HT1080 (cell line): ENCODE measurements at regions not wholly inside any gene's neighbourhood (a gene's known extent, or its start where the extent isn't known, plus 50 kb on each side); places are given as distances from the start of the nearest gene placed in this dataset.

Experiments used
- DNase-seq: peaks from one replicate; pipeline ENCODE4 v3.0.0-alpha.2; 2015; ENCODE audit warnings: low read depth

DNA sequence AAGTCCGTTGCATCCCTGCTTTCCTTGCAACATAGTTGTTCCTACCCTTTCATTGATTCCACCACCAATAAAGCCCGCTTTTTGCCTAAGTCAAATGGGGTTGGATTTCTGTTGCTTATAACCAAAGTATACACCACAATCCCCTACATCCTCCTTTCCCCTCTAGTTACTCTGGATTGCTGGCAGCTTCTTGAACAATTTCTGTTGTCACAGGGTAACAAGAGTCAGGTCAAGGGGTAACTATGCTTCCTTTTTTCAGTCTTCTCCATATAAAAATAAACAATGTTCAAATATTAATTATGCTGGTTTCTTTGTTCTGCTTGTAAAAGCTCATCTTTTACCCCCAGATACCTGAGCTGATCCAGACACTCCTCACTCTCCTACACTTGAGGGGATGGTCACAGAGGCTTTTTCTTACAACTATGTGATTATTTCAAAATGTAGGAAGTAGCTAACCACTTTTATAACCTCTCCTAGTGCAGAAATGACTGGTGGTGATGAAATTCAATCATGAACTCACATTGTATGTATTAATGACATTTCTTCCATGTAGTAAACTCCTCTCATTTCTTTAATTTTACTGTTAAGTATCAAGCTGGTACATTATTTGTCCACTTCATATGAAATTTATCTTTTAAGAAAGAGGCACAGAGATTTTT, 136.5 kb downstream of the SNX18 start:
- DNase-seq = no peak

- DNase-seq = no peak
Measured at GRCh38 chr5:54651482-54652076, 134.0 kb downstream of the SNX18 start.

DNA sequence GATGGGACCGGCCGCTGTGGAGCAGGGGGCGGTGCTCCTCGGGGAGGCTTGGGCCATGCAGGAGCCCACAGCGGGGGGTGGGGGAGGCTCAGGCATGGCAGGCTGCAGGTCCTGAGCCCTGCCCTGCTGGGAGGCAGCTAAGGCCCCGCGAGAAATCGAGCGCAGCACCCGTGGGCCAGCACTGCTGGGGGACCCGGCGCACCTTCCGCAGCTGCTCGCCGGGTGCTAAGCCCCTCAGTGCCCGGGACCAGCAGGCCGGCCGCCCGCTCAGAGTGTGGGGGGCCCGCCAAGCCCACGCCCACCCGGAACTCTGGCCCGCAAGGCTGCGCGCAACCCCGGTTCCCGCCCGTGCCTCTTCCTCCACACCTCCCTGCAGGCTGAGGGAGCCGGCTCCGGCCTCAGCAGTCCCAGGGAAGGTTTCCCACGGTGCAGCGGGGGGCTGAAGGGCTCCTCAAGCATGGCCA, 131.5 kb downstream of the SNX18 start:
- DNase-seq = no peak

GRCh38 chr5:54646356-54647101, 129.0 kb downstream of the SNX18 start:
- peak; percentile 67 for DNase-seq

DNA sequence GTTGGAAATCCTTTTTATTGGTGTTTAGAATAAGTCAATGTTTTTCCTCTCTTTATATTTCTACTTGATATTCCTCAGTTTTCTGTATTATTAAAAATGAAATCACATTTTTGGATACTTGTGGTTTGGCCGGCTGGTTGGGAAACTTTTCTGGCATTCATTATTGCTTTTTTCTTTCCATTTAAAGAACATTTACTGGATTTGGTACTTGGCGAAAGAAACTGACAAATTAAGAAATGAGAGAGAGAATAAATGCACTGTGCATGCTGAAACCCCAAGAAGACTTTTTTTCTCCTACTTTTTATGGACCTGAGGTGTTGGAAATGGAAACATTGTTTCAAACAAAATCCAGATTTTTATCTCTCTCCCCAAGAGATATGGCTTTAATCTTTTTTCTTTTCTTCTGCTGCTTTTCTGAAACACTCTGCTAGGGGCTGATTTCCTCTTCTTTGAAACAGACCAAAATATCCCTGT, 128.4 kb downstream of the SNX18 start:
- DNase-seq = no peak

GRCh38 chr5:54644226-54644625, 126.7 kb downstream of the SNX18 start:
- peak; percentile 94 for DNase-seq

DNA sequence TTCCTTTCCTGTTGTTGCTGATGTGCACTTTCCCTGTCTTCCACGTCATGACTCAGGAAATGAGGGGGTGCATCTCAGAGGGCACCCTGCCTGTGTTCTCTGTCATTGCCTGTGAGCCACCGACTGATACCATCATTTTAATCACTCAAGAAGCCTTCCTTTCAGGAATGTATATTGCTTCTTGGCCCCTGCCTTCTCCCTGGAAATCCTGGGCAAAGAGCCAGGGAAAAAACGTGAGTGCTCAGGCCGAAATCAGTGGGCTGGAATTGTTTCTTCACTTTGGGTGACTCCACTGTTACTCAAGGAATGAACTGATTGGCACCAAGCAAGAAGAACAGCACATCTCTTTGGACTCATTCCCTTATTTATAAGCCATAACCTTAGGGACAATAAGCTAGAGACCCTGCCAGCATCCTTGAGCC, 126.1 kb downstream of the SNX18 start:
- DNase-seq = peak; percentile 85

GRCh38 chr5:54639621-54640020, 122.1 kb downstream of the SNX18 start:
- DNase-seq = no peak

DNA sequence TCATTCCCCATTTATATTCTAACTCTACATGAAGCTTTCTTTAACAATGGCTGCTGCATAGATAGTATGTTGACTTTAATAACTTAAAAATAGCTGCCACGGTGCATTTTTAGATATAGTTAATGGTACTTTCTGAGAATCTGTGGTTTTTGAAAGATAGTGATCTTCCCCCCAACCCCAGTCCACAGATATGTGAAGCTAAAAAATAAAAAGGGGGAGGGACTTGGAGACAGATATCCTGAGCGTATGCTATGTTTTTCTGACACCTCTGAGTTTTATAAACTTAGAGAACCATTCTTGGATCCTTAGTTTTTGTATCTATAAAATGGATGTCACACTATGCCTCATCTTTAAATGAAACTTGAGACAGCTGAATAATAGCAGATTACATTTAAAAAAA, 120.5 kb downstream of the SNX18 start:
- DNase-seq = no peak

- DNase-seq = no peak
Measured at GRCh38 chr5:54637654-54638053, 120.1 kb downstream of the SNX18 start.

DNA sequence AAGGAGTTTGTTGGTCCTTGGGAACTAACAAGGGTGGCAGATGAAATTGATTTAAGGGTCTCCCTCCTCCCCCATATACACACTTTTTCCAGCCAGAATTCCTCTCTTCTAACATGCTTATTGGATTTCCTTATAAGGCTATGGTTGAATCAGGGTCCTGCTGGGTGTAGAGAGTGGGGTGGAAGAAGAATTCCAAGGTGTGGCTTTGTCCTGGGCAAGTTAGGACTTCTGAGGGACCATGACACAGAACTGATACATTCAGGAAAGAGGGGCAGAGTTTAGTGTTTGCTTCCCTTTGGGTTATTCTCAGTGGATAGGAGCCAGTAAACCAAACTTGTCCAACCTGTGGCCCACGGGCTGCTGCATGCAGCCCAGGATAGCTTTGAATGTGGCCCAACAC, 116.5 kb downstream of the SNX18 start:
- no peak for DNase-seq

GRCh38 chr5:54632131-54632701, 114.7 kb downstream of the SNX18 start:
- no peak for DNase-seq

DNA sequence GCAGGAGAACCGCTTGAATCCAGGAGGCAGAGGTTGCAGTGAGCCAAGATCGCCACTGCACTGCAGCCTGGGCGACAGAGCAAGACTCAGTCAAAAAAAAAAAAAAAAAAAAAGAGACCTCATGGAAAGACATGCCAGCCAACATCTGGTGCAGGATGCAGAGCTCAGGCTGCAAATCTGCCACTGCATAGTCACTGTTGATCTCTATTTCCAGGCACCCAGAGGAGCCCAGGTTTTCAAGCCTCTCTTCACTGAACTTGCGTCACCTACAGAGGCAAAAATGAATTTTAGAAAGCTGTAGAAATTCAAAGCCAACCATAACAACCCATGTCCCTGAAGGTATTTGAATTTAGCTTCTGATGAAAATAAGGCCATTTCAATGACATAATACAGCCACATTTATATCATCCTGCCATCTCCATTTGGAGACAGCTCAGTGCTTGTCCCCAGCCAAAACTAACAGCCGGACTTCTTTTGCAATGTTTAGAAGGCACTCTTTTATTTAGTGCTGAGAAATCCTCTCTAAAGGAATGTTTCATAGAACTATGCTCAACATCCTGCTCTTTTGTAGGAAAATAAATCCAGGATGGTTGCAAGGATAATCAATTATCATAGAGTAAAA, 113.3 kb downstream of the SNX18 start:
- no peak for DNase-seq

DNA sequence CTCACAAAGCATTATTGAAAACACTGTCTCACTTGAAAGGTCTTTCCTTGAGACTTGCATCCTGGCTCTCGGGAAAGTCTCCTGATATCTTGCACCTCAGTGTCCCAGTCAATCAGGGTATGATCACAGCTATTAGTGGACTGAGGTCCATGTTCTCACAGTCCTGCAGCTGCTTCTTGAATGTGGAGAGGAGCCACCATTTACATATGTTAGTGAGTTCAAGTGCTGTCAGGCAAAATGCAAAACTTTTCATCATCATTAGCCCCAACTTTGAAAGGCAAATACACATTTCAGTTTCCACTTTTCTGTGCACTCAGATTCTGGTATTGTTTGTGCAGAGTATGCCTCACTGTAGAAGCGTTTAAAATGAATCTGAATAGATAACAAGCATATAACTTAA, 111.6 kb downstream of the SNX18 start:
- no peak for DNase-seq

GRCh38 chr5:54628050-54628449, 110.5 kb downstream of the SNX18 start:
- DNase-seq = no peak

- no peak for DNase-seq
Measured at GRCh38 chr5:54626407-54626806, 108.8 kb downstream of the SNX18 start.

DNA sequence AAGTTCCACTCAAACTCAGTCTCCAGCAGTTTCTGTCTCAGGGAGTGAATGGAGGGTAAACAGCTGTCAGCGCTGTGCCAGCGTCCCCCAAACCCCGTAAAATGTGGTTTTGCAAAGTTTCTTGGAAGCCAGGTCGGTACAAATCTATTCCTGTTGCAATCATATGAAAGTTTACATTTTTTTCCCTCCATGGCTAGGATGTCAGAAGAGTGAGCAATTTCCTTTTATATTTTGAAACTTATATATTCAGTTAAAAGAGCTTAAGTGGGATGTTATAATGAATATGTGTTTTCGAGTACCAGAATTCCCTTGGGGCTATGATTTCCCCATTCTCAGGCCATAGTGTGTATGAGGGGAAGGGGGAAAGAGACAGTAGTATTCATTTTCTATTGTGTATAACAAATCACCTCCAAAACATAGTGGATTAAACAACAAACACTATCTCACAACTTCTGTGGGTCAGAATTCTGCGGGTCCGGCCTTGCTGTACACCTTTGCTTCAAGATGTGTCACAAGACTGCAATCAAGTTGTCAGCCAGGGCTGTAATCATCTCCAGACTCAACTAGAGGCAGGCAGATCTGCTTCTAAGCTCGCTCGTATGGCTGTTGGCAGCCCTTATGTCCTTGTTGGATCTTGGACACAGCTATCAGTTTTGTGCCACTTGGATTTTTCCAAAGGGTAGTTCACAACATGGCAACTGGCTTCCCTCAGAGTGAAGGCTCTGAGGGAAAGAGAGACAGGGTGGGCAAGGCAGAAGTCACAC, 107.4 kb downstream of the SNX18 start:
- no peak for DNase-seq

DNA sequence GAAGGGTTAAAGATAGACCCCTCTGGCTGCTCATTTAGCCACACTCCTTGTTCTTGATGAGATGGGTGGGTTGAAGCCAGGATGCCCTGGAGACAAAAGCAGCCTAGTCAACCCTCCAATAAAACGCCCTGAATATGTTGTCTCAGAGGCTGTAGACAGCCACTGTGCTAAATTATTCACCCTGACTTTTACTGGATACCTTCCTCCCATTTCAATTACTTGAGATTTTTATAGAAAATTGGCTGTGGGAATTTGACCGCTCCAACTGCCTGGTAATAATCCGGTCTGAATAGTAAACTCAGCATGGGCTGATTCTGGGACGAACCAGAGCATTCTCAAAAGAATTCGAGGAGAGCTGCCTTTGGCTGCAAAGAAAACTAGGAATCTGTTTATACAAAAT, 104.2 kb downstream of the SNX18 start:
- no peak for DNase-seq

DNA sequence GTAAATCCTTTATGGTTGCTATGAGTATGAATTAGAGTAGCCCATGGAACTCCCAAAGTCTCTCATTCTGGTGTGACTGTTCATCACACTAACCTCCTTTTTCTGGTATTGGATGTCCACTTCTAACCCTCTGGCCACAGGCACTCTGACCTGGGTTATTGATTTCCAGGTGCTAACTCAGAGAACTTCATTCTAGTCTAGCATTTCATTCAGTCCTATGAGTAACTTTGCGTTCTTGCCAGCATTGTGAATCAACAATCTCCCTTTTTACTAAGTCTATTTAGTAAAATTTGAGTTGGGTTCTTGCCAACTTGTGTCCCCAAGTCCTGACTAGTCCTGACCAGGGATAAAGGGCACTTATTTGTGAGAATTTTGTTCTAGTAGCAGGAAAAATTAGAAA, 103.5 kb downstream of the SNX18 start:
- DNase-seq = no peak

DNA sequence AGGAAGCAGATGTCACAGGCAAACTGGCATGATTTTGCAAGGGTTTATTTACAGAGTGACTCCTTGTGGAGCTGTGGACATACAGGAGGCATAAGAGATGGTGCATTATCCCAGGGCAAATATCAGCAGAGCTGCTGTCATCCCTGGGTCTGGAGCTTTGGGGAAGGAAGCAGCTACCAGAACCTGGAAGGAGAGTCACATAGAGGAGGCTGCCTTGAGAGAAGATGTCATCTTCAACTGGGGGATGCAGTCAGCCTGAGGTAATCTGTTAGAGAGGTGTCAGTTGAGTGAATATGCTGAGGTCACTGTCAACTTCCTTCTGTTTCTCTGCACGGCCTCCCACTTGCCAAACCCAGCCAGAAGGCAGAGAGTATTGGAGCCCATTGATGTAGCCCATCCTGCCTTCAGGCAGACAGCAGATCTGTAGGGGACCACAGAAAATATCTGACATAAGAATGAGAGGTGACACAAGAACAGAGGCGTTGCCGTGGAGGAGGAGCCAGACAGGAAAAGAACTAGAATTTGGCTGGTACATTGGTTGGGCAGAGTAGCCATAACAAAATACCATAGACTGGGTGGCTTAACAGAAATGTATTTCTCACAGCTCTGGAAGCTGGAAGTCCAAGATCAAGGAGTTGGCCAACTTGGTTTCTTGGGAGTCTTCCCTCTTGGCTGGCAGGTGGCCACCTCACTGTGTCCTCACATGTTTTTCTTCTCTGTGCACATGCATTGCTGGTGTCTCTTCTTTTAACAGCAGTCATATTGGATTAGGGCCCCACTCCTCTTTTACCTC, 102.8 kb downstream of the SNX18 start:
- DNase-seq = peak; percentile 6
